ENCODE measurements at regions not wholly inside any gene's neighbourhood (a gene's known extent, or its start where the extent isn't known, plus 50 kb on each side); places are given as distances from the start of the nearest gene placed in this dataset.
"Not testable (repeated sequence)": the region's sequence is repeated elsewhere in the genome, so short reads cannot be mapped to it uniquely, and the experiment has no call there.

DNA sequence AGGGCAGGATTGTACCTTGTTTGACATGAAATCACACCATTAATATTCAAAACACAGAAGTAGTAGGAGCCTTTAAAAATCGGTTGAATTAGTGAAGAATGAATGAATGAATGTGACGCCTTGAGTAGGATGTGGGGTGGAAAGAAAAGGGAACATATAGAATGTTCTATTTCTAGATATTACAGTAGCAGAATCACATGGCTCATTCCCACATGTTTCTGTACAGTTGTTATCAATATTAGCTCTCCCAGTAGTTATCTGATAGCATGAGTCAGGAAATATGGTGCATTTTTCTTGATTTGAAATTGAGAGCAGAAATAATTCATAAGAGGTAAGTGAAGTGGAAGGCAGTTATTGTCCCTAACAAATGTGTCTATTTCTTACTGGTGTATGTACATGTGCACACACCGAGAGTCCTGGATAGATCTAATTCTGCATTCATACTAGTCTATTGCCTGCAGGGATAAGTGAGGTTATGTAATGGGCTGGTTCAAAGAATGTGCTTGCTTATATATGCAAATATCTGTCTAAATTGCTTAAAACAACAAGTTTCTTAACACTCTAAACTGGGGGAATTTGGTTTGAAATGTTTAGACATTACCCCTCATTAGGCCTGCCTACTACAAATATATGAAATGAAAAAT lies 245.4 kb downstream of the EFCAB11 start:
- Mint-ChIP-seq H3K4me1 (peaks cover 0 to 4% (median 0%) of the 10 kb centered on the region in 3 donors), H3K4me3 (no peak overlapping the region), H3K27me3 (no peaks in the 10 kb centered on the region), H3K9me3 (peaks cover 0 to 7% (median 0%) of the 10 kb centered on the region in 3 donors), H3K27ac (no peak overlapping the region), H3K36me3 (no peaks in the 10 kb centered on the region)

GRCh38 chr14:89707086-89707485 lies 247.4 kb downstream of the EFCAB11 start:
- Mint-ChIP-seq H3K27me3 (no peaks in the 10 kb centered on the region), H3K4me3 (no peak overlapping the region), H3K9me3 (peaks cover 0 to 11% (median 0%) of the 10 kb centered on the region in 3 donors), H3K4me1 (peaks cover 7 to 14% (median 7%) of the 10 kb centered on the region in 3 donors), H3K36me3 (peaks cover 2% of the 10 kb centered on the region), H3K27ac (peak overlapping the region in 2 of 3 donors; percentile 12 to 47)

DNA sequence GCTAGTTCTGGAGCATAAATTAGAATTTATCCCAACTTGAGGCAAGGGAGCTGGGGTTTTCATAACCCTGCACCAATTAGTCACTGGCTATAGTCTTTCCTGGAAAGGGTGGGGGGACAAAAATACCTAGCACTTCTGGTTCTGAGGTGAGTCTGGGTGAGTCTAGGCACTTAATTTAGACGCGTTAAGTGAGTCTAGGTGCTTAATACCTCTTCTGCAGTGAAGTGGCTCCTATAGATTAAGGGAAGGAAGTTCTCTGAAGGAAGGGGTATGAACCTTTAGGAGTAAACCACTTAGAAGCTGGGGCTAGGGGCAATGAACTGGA lies 251.7 kb downstream of the EFCAB11 start:
- Mint-ChIP-seq H3K9me3 (peaks cover 0 to 4% (median 0%) of the 10 kb centered on the region in 3 donors), H3K36me3 (peaks cover 2% of the 10 kb centered on the region), H3K27me3 (no peaks in the 10 kb centered on the region), H3K4me1 (peaks cover 12 to 19% (median 16%) of the 10 kb centered on the region in 3 donors), H3K27ac (peak overlapping the region in 1 of 3 donors; percentile 88), H3K4me3 (peak overlapping the region in 2 of 4 donors; percentile 19 to 79)

- Mint-ChIP-seq H3K36me3 (peaks cover 2% of the 10 kb centered on the region), H3K27ac (peak overlapping the region; percentile 76 to 94 (median 88)), H3K9me3 (peaks cover 0 to 4% (median 2%) of the 10 kb centered on the region in 3 donors), H3K27me3 (no peaks in the 10 kb centered on the region), H3K4me1 (peaks cover 12 to 19% (median 16%) of the 10 kb centered on the region in 3 donors), H3K4me3 (peak overlapping the region; percentile 75 to 91 (median 84))
Observed at GRCh38 chr14:89702073-89702875, 252.3 kb downstream of the EFCAB11 start.

GRCh38 chr14:89701211-89702043 lies 253.1 kb downstream of the EFCAB11 start:
- H3K4me3 Mint-ChIP-seq: peak overlapping the region; percentile 79 to 92 (median 84)
- peaks cover 12 to 19% (median 16%) of the 10 kb centered on the region in 3 donors for H3K4me1 Mint-ChIP-seq
- H3K9me3 Mint-ChIP-seq: peaks cover 0 to 4% (median 2%) of the 10 kb centered on the region in 3 donors
- H3K27ac Mint-ChIP-seq: peak overlapping the region; percentile 87 to 94 (median 88)
- H3K27me3 Mint-ChIP-seq: no peaks in the 10 kb centered on the region
- H3K36me3 Mint-ChIP-seq: peaks cover 2% of the 10 kb centered on the region

DNA sequence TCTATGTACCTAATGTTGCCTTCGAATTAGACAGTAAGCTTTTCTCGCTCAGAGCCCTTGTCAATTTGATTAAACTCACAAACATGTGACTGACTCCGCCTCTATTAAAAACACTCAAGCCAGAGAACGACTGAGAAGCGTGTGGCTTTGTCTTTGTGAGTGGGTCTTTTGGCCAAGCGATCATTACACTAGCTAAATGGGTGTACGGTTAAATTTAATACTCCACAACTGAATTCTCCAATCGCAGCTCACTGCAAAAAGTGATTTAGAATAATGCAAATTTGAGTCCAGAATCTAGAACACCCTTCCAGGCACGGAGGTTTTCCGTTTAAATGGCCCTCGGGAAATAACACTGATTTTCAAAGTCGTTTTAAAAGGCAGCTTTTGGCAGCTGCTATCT lies 253.7 kb downstream of the EFCAB11 start:
- Mint-ChIP-seq H3K9me3 (peaks cover 0 to 4% (median 2%) of the 10 kb centered on the region in 3 donors), H3K27me3 (no peaks in the 10 kb centered on the region), H3K36me3 (peaks cover 2% of the 10 kb centered on the region), H3K4me1 (peaks cover 12 to 19% (median 16%) of the 10 kb centered on the region in 3 donors), H3K27ac (peak overlapping the region; percentile 87 to 92 (median 88)), H3K4me3 (peak overlapping the region; percentile 78 to 92 (median 84))

DNA sequence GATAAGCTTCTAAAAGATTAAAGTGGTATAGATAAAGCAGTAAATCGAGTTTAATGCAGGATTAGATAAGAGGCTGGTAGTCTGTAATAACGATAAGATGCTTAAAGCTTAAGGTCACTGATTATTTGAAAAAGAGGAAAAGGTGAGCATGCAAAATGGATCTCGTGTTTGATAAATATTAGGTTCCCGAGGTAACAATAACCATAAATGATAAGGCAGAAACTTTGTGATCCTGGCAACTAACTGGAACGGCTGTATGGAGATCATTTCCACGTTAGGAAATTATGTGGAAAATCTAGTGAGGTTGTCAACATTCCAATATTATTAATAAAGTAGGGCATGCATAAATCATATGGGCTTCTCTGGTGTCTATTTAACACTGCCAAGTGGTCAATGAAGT lies 255.5 kb downstream of the EFCAB11 start:
- H3K36me3 Mint-ChIP-seq: peaks cover 2% of the 10 kb centered on the region
- peak overlapping the region in 1 of 4 donors; percentile 34 for H3K4me3 Mint-ChIP-seq
- peaks cover 12 to 19% (median 16%) of the 10 kb centered on the region in 3 donors for H3K4me1 Mint-ChIP-seq
- peaks cover 0 to 4% (median 2%) of the 10 kb centered on the region in 3 donors for H3K9me3 Mint-ChIP-seq
- no peaks in the 10 kb centered on the region for H3K27me3 Mint-ChIP-seq
- H3K27ac Mint-ChIP-seq: peak overlapping the region in 2 of 3 donors; percentile 1 to 88

GRCh38 chr14:89697281-89698060 lies 257.1 kb downstream of the EFCAB11 start:
- no peak overlapping the region for H3K4me3 Mint-ChIP-seq
- no peaks in the 10 kb centered on the region for H3K36me3 Mint-ChIP-seq
- peaks cover 7 to 9% (median 8%) of the 10 kb centered on the region in 3 donors for H3K4me1 Mint-ChIP-seq
- H3K9me3 Mint-ChIP-seq: peaks cover 0 to 2% (median 0%) of the 10 kb centered on the region in 3 donors
- no peak overlapping the region for H3K27ac Mint-ChIP-seq
- H3K27me3 Mint-ChIP-seq: no peaks in the 10 kb centered on the region

GRCh38 chr14:89695846-89696245 lies 258.7 kb downstream of the EFCAB11 start:
- Mint-ChIP-seq H3K9me3 (peaks cover 0 to 2% (median 0%) of the 10 kb centered on the region in 3 donors), H3K36me3 (no peaks in the 10 kb centered on the region), H3K27me3 (no peaks in the 10 kb centered on the region), H3K4me3 (no peak overlapping the region), H3K4me1 (peaks cover 0 to 8% (median 2%) of the 10 kb centered on the region in 3 donors), H3K27ac (no peak overlapping the region)

GRCh38 chr14:89690139-89690538 lies 264.4 kb downstream of the EFCAB11 start:
- Mint-ChIP-seq H3K36me3 (no peaks in the 10 kb centered on the region), H3K4me1 (peaks cover 0 to 2% (median 0%) of the 10 kb centered on the region in 3 donors), H3K4me3 (no peak overlapping the region), H3K9me3 (peaks cover 6 to 13% (median 6%) of the 10 kb centered on the region in 3 donors), H3K27ac (peak overlapping the region in 1 of 3 donors; percentile 46), H3K27me3 (no peaks in the 10 kb centered on the region)

GRCh38 chr14:89689711-89690110 lies 264.8 kb downstream of the EFCAB11 start:
- H3K36me3 Mint-ChIP-seq, H3K4me1 Mint-ChIP-seq, H3K27me3 Mint-ChIP-seq, H3K4me3 Mint-ChIP-seq: not testable (repeated sequence)
- Mint-ChIP-seq H3K27ac (peak overlapping the region in 1 of 3 donors; percentile 46), H3K9me3 (peaks cover 6 to 13% (median 6%) of the 10 kb centered on the region in 3 donors)

GRCh38 chr14:89688507-89689211 lies 265.9 kb downstream of the EFCAB11 start:
- peaks cover 0 to 2% (median 0%) of the 10 kb centered on the region in 3 donors for H3K4me1 Mint-ChIP-seq
- H3K27ac Mint-ChIP-seq: no peak overlapping the region
- H3K27me3 Mint-ChIP-seq: no peaks in the 10 kb centered on the region
- no peaks in the 10 kb centered on the region for H3K36me3 Mint-ChIP-seq
- H3K4me3 Mint-ChIP-seq: no peak overlapping the region
- peaks cover 6 to 13% (median 8%) of the 10 kb centered on the region in 3 donors for H3K9me3 Mint-ChIP-seq

DNA sequence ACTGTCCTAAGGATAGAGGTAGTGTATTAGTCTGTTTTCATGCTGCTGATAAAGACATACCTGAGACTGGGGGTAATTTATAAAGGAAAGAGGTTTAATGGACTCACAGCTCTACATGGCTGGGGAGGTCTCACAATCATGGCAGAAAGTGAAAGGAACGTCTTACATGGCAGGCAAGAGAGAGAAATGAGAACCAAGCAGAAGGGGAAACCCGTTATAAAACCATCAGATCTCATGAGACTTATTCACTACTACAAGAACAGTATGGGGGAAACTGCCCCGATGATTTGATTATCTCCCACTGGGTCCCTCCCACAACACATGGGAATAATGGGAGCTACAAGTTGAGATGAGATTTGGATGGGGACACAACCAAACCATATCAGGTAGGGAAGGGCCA lies 267.4 kb downstream of the EFCAB11 start:
- not testable (repeated sequence) for H3K4me1 Mint-ChIP-seq, H3K27ac Mint-ChIP-seq, H3K27me3 Mint-ChIP-seq, H3K36me3 Mint-ChIP-seq, H3K4me3 Mint-ChIP-seq
- peaks cover 6 to 13% (median 8%) of the 10 kb centered on the region in 3 donors for H3K9me3 Mint-ChIP-seq

Data from IgD-negative memory B cell (primary cell).